NT2/D1 (cell line): ENCODE measurements at regions not wholly inside any gene's neighbourhood (a gene's known extent, or its start where the extent isn't known, plus 50 kb on each side); places are given as distances from the start of the nearest gene placed in this dataset.

Source experiments
- DNase-seq: peaks from one replicate; pipeline ENCODE4 v3.0.0-alpha.2; 2011; ENCODE audit warnings: low read depth, low spot score
- H3K27me3 ChIP-seq: 2 replicates; pipeline ENCODE4 v1.6.0; 2011; ENCODE audit warnings: mild to moderate bottlenecking; ENCODE audit not compliant: insufficient read length, insufficient read depth
- H3K36me3 ChIP-seq: 2 replicates; pipeline ENCODE4 v1.6.1; 2011; ENCODE audit warnings: mild to moderate bottlenecking, low read length, mixed read lengths; ENCODE audit not compliant: insufficient read depth, insufficient read length
- H3K4me1 ChIP-seq: 2 replicates; pipeline ENCODE4 v1.5.1; 2011; ENCODE audit not compliant: insufficient read depth, insufficient read length
- H3K4me3 ChIP-seq: 2 replicates; pipeline ENCODE4 v1.5.1; 2011; ENCODE audit warnings: low read depth; ENCODE audit not compliant: insufficient read length
- H3K9ac ChIP-seq: 2 replicates; pipeline ENCODE4 v1.6.0; 2011; ENCODE audit warnings: low read depth; ENCODE audit not compliant: insufficient read length
- H3K9me3 ChIP-seq: 2 replicates; pipeline ENCODE4 v1.5.1; 2011; ENCODE audit warnings: mild to moderate bottlenecking, low read length; ENCODE audit not compliant: insufficient read depth
- SUZ12 ChIP-seq: IDR thresholded peaks from 2 replicates; pipeline ENCODE4 v1.6.1; 2011; ENCODE audit not compliant: insufficient read length, insufficient read depth; ENCODE audit errors: extremely low read depth
- YY1 ChIP-seq: IDR thresholded peaks from 2 replicates; pipeline ENCODE4 v1.6.1; 2011; ENCODE audit not compliant: insufficient read length, insufficient read depth
- ZNF274 ChIP-seq: IDR thresholded peaks from 2 replicates; pipeline ENCODE4 v1.6.1; 2011; ENCODE audit warnings: mild to moderate bottlenecking, low read depth, low read length

- no peak for DNase-seq
- no peaks in the 10 kb centered on the region for H3K4me1 ChIP-seq
- H3K4me3 ChIP-seq = no peak overlapping the region
- TF ChIP-seq SUZ12 (no peak), ZNF274 (no peak), YY1 (no peak)
- H3K27me3 ChIP-seq = no peaks in the 10 kb centered on the region
- no peak overlapping the region for H3K9ac ChIP-seq
- no peaks in the 10 kb centered on the region for H3K36me3 ChIP-seq
- H3K9me3 ChIP-seq = peaks cover 10% of the 10 kb centered on the region; the same call in 1 of the 2 replicates
These were observed 53.7 kb upstream of the SEMA3A start for GRCh38 chr7:84248267-84248666.

- no peaks in the 10 kb centered on the region for H3K4me1 ChIP-seq
- H3K4me3 ChIP-seq = no peak overlapping the region
- no peaks in the 10 kb centered on the region for H3K36me3 ChIP-seq
- DNase-seq = no peak
- no peaks in the 10 kb centered on the region for H3K27me3 ChIP-seq
- H3K9ac ChIP-seq = no peak overlapping the region
- peaks cover 10% of the 10 kb centered on the region; the same call in 1 of the 2 replicates for H3K9me3 ChIP-seq
- TF ChIP-seq SUZ12 = no peak
- TF ChIP-seq YY1 = no peak
- TF ChIP-seq ZNF274 = no peak
These were observed 53.0 kb upstream of the SEMA3A start for GRCh38 chr7:84247591-84247990.

GRCh38 chr7:84245835-84246234, 51.2 kb upstream of the SEMA3A start:
- TF ChIP-seq ZNF274 (no peak), YY1 (no peak), SUZ12 (no peak)
- H3K4me3 ChIP-seq = no peak overlapping the region
- DNase-seq = peak; percentile 40
- H3K36me3 ChIP-seq = no peaks in the 10 kb centered on the region
- no peaks in the 10 kb centered on the region for H3K4me1 ChIP-seq
- no peak overlapping the region for H3K9ac ChIP-seq
- peaks cover 10% of the 10 kb centered on the region; the same call in 1 of the 2 replicates for H3K9me3 ChIP-seq
- no peaks in the 10 kb centered on the region for H3K27me3 ChIP-seq
